ENCODE measurements at regions not wholly inside any gene's neighbourhood (a gene's known extent, or its start where the extent isn't known, plus 50 kb on each side); places are given as distances from the start of the nearest gene placed in this dataset.

DNA sequence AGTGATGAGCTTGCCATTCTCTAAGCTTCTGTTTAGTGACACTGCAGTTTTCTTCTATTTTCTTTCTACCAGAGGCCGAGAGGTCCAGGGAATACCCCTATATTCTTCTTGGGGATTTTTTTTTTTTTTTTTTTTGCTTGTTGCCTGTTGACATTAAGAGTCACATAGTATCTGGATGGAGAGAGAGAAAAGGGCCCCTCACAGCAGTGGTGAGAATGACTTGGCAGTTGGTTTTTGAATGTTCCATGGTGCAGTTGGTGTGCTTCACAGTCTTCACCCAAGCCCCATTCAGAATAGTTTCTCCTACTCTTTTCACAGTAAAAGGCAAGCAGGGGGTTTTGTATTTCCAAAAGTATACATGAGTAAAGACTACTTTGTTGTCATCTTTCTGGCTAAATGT, 577.9 kb downstream of the LMO7 start (continued):
- TF ChIP-seq GTF2F1 (IDR thresholded peaks at IDR 0.05; ENCODE audit: borderline replicate concordance, low read depth, low read length) (no peak), RBBP5 (IDR thresholded peaks at IDR 0.05; ENCODE audit: borderline replicate concordance, low read depth, low read length) (no peak), RFX5 (IDR thresholded peaks at IDR 0.05; ENCODE audit: borderline replicate concordance, low read depth, low read length) (no peak), POLR2A (IDR thresholded peaks at IDR 0.05; ENCODE audit: control extremely low read depth in 1 of 2, low read depth in 2 of 2, low read length in 2 of 2) (no peak), RAD21 (IDR thresholded peaks at IDR 0.05 in 1 of 2, conservative IDR thresholded peaks at IDR 0.05 in 1 of 2; ENCODE audit: low read depth in 2 of 2, low read length in 2 of 2) (no peak), JUND (IDR thresholded peaks at IDR 0.05; ENCODE audit: low read length) (no peak), JUN (IDR thresholded peaks at IDR 0.05; ENCODE audit: low read depth, low read length) (no peak), CEBPB (IDR thresholded peaks at IDR 0.05; ENCODE audit: low read depth, low read length) (no peak)
- TF ChIP-seq, protein P1, sequence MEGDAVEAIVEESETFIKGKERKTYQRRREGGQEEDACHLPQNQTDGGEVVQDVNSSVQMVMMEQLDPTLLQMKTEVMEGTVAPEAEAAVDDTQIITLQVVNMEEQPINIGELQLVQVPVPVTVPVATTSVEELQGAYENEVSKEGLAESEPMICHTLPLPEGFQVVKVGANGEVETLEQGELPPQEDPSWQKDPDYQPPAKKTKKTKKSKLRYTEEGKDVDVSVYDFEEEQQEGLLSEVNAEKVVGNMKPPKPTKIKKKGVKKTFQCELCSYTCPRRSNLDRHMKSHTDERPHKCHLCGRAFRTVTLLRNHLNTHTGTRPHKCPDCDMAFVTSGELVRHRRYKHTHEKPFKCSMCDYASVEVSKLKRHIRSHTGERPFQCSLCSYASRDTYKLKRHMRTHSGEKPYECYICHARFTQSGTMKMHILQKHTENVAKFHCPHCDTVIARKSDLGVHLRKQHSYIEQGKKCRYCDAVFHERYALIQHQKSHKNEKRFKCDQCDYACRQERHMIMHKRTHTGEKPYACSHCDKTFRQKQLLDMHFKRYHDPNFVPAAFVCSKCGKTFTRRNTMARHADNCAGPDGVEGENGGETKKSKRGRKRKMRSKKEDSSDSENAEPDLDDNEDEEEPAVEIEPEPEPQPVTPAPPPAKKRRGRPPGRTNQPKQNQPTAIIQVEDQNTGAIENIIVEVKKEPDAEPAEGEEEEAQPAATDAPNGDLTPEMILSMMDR (IDR thresholded peaks at IDR 0.05; ENCODE audit: control extremely low read depth in 1 of 3, insufficient read depth in 1 of 3, low read depth in 1 of 3, low read length in 3 of 3), result no peak

All from H1 (cell line).